ENCODE measurements at regions not wholly inside any gene's neighbourhood (a gene's known extent, or its start where the extent isn't known, plus 50 kb on each side); places are given as distances from the start of the nearest gene placed in this dataset.

- H3K36me3 Mint-ChIP-seq (ENCODE audit: insufficient read depth, unreplicated experiment): peaks cover 6% of the 10 kb centered on the region
- no peaks in the 10 kb centered on the region for H3K4me1 Mint-ChIP-seq (ENCODE audit: insufficient read depth, unreplicated experiment)
- ChIA-PET CTCF (interaction anchor here (0.6 kb wide), 2 partner anchors 55 to 832 kb away, joined by 3 to 4 read pairs; no protein-coding TSS in a partner anchor), POLR2A (no interaction called here)
- BruUV-seq (replicated peaks): no TSS peak
- DNase-seq (ENCODE audit: unreplicated experiment): no peak
- H3K27ac Mint-ChIP-seq (ENCODE audit: low read depth, unreplicated experiment): no peak overlapping the region
- H3K27me3 Mint-ChIP-seq (ENCODE audit: insufficient read depth, unreplicated experiment): peaks cover 41% of the 10 kb centered on the region
- no peak for TF ChIP-seq CTCF (IDR thresholded peaks at IDR 0.05; ENCODE audit: unreplicated experiment)
- H3K4me3 Mint-ChIP-seq (ENCODE audit: unreplicated experiment): no peak overlapping the region
- no peaks in the 10 kb centered on the region for H3K9me3 Mint-ChIP-seq (ENCODE audit: unreplicated experiment)
- intact Hi-C loops (cut with micrococcal nuclease): no loop called here
These were observed 226.5 kb upstream of the MYO3A start for GRCh38 chr10:25707572-25707971.

GRCh38 chr10:25707976-25708671 is 225.9 kb upstream of the MYO3A start:
- intact Hi-C loops (cut with micrococcal nuclease): no loop called here
- POLR2A ChIA-PET: no interaction called here

GRCh38 chr10:25713894-25714240 is 220.2 kb upstream of the MYO3A start:
- CTCF ChIA-PET: interaction anchor here (0.6 to 3.2 kb wide), 6 partner anchors 12 to 1101 kb away, joined by 3 to 21 read pairs (median 4); no protein-coding TSS in a partner anchor
- no peak for DNase-seq (ENCODE audit: unreplicated experiment)
- POLR2A ChIA-PET: no interaction called here
- Mint-ChIP-seq H3K9me3 (ENCODE audit: unreplicated experiment) (no peaks in the 10 kb centered on the region), H3K27me3 (ENCODE audit: insufficient read depth, unreplicated experiment) (peaks cover 29% of the 10 kb centered on the region), H3K36me3 (ENCODE audit: insufficient read depth, unreplicated experiment) (no peaks in the 10 kb centered on the region), H3K4me1 (ENCODE audit: insufficient read depth, unreplicated experiment) (no peaks in the 10 kb centered on the region), H3K27ac (ENCODE audit: low read depth, unreplicated experiment) (no peak overlapping the region), H3K4me3 (ENCODE audit: unreplicated experiment) (no peak overlapping the region)
- intact Hi-C loops (cut with micrococcal nuclease): loop anchor here (2.0 to 5.0 kb wide), 2 partner anchors 192 to 601 kb away; no protein-coding TSS in a partner anchor
- TF ChIP-seq CTCF (IDR thresholded peaks at IDR 0.05; ENCODE audit: unreplicated experiment): no peak
- no TSS peak for BruUV-seq (replicated peaks)

More at GRCh38 chr10:25707976-25708671, 225.9 kb upstream of the MYO3A start:
- no peak for TF ChIP-seq CTCF (IDR thresholded peaks at IDR 0.05; ENCODE audit: unreplicated experiment)
- H3K27me3 Mint-ChIP-seq (ENCODE audit: insufficient read depth, unreplicated experiment): peaks cover 41% of the 10 kb centered on the region
- BruUV-seq (replicated peaks): no TSS peak
- H3K4me1 Mint-ChIP-seq (ENCODE audit: insufficient read depth, unreplicated experiment): no peaks in the 10 kb centered on the region
- H3K4me3 Mint-ChIP-seq (ENCODE audit: unreplicated experiment): no peak overlapping the region
- DNase-seq (ENCODE audit: unreplicated experiment): no peak
- peaks cover 6% of the 10 kb centered on the region for H3K36me3 Mint-ChIP-seq (ENCODE audit: insufficient read depth, unreplicated experiment)
- CTCF ChIA-PET: interaction anchor here (0.6 to 0.7 kb wide), 2 partner anchors 156 to 832 kb away, joined by 3 to 4 read pairs; no protein-coding TSS in a partner anchor
- H3K9me3 Mint-ChIP-seq (ENCODE audit: unreplicated experiment): no peaks in the 10 kb centered on the region
- no peak overlapping the region for H3K27ac Mint-ChIP-seq (ENCODE audit: low read depth, unreplicated experiment)

- CTCF ChIA-PET: interaction anchor here (0.6 kb wide), 1 partner anchor 1515 kb away, joined by 3 read pairs; no protein-coding TSS in a partner anchor
- H3K9me3 Mint-ChIP-seq (ENCODE audit: unreplicated experiment): peaks cover 11% of the 10 kb centered on the region
- intact Hi-C loops (cut with micrococcal nuclease): loop anchor here (10.0 kb wide), 1 partner anchor 831 kb away; no protein-coding TSS in a partner anchor
These were observed 209.8 kb upstream of the MYO3A start for GRCh38 chr10:25724241-25724640.

More at GRCh38 chr10:25724241-25724640, 209.8 kb upstream of the MYO3A start:
- Mint-ChIP-seq H3K4me1 (ENCODE audit: insufficient read depth, unreplicated experiment) (no peaks in the 10 kb centered on the region), H3K27ac (ENCODE audit: low read depth, unreplicated experiment) (no peak overlapping the region), H3K36me3 (ENCODE audit: insufficient read depth, unreplicated experiment) (no peaks in the 10 kb centered on the region), H3K4me3 (ENCODE audit: unreplicated experiment) (no peak overlapping the region), H3K27me3 (ENCODE audit: insufficient read depth, unreplicated experiment) (peaks cover 44% of the 10 kb centered on the region)
- no peak for DNase-seq (ENCODE audit: unreplicated experiment)
- BruUV-seq (replicated peaks): no TSS peak
- no peak for TF ChIP-seq CTCF (IDR thresholded peaks at IDR 0.05; ENCODE audit: unreplicated experiment)
- POLR2A ChIA-PET: interaction anchor here (1.0 kb wide), 1 partner anchor 832 kb away, joined by 3 read pairs; no protein-coding TSS in a partner anchor
